ENCODE measurements at regions not wholly inside any gene's neighbourhood (a gene's known extent, or its start where the extent isn't known, plus 50 kb on each side); places are given as distances from the start of the nearest gene placed in this dataset.

DNA sequence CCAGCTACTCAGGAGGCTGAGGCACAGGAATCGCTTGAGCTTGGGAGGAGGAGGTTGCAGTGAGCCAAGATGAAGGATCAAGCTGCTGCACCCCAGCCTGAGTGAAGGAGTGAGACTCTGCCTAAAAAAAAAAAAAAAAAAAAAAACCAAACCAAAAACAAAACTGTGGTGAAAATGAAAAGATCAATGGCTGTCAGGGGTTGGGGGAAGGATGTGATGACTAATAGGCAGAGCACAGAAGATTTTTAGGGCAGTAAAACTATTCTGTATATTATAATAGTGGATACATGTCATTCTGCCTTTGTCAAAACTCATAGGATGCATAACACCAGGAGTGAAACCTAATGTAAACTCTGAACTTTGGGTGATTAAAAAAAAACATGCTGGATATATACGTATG is 69.9 kb upstream of the ELOVL6 start:
- Histone ChIP-seq H2AFZ (ENCODE audit: low read depth, low read length) (no peak overlapping the region), H3F3A (ENCODE audit: insufficient read depth, low read length, poor library complexity, severe bottlenecking) (no peaks in the 10 kb centered on the region), H4K20me1 (ENCODE audit: insufficient read depth) (no peaks in the 10 kb centered on the region), H3K4me3 (ENCODE audit: low read length) (no peak overlapping the region), H3K27ac (ENCODE audit: low read length) (no peak overlapping the region), H3K9ac (ENCODE audit: low read length) (no peak overlapping the region), H3K9me2 (ENCODE audit: insufficient read depth, low read length) (no peaks in the 10 kb centered on the region), H3K27me3 (ENCODE audit: insufficient read depth, low read depth, low read length) (no peaks in the 10 kb centered on the region), H3K79me2 (replicated peaks; ENCODE audit: insufficient read depth, low read length) (no peaks in the 10 kb centered on the region), H3K9me3 (ENCODE audit: low read length) (no peaks in the 10 kb centered on the region), H3K36me3 (ENCODE audit: insufficient read depth, low read length) (no peaks in the 10 kb centered on the region), H3K4me2 (ENCODE audit: low read length) (no peak overlapping the region)
- TF ChIP-seq TAF1 (IDR thresholded peaks at IDR 0.05; ENCODE audit: low read depth) (no peak), CTCF (IDR thresholded peaks at IDR 0.05; ENCODE audit: poor library complexity, severe bottlenecking) (no peak), SMC3 (conservative IDR thresholded peaks at IDR 0.05; ENCODE audit: poor library complexity) (no peak), MXI1 (conservative IDR thresholded peaks at IDR 0.05; ENCODE audit: poor library complexity, severe bottlenecking) (no peak)
- TF ChIP-seq, protein P1, sequence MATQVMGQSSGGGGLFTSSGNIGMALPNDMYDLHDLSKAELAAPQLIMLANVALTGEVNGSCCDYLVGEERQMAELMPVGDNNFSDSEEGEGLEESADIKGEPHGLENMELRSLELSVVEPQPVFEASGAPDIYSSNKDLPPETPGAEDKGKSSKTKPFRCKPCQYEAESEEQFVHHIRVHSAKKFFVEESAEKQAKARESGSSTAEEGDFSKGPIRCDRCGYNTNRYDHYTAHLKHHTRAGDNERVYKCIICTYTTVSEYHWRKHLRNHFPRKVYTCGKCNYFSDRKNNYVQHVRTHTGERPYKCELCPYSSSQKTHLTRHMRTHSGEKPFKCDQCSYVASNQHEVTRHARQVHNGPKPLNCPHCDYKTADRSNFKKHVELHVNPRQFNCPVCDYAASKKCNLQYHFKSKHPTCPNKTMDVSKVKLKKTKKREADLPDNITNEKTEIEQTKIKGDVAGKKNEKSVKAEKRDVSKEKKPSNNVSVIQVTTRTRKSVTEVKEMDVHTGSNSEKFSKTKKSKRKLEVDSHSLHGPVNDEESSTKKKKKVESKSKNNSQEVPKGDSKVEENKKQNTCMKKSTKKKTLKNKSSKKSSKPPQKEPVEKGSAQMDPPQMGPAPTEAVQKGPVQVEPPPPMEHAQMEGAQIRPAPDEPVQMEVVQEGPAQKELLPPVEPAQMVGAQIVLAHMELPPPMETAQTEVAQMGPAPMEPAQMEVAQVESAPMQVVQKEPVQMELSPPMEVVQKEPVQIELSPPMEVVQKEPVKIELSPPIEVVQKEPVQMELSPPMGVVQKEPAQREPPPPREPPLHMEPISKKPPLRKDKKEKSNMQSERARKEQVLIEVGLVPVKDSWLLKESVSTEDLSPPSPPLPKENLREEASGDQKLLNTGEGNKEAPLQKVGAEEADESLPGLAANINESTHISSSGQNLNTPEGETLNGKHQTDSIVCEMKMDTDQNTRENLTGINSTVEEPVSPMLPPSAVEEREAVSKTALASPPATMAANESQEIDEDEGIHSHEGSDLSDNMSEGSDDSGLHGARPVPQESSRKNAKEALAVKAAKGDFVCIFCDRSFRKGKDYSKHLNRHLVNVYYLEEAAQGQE (IDR thresholded peaks at IDR 0.05; ENCODE audit: borderline replicate concordance), result no peak

GRCh38 chr4:110266136-110266535 is 67.7 kb upstream of the ELOVL6 start:
- Histone ChIP-seq H3K79me2 (replicated peaks; ENCODE audit: insufficient read depth, low read length) (no peaks in the 10 kb centered on the region), H3K36me3 (ENCODE audit: insufficient read depth, low read length) (no peaks in the 10 kb centered on the region), H3K9ac (ENCODE audit: low read length) (no peak overlapping the region), H4K20me1 (ENCODE audit: insufficient read depth) (no peaks in the 10 kb centered on the region), H3K4me3 (ENCODE audit: low read length) (no peak overlapping the region), H3K27ac (ENCODE audit: low read length) (no peak overlapping the region), H3K4me2 (ENCODE audit: low read length) (no peak overlapping the region), H3K9me3 (ENCODE audit: low read length) (no peaks in the 10 kb centered on the region), H3K27me3 (ENCODE audit: insufficient read depth, low read depth, low read length) (no peaks in the 10 kb centered on the region), H3K9me2 (ENCODE audit: insufficient read depth, low read length) (no peaks in the 10 kb centered on the region), H2AFZ (ENCODE audit: low read depth, low read length) (no peak overlapping the region), H3F3A (ENCODE audit: insufficient read depth, low read length, poor library complexity, severe bottlenecking) (no peaks in the 10 kb centered on the region)
- TF ChIP-seq SMC3 (conservative IDR thresholded peaks at IDR 0.05; ENCODE audit: poor library complexity), result no peak
- no peak for TF ChIP-seq EP300 (conservative IDR thresholded peaks at IDR 0.05; ENCODE audit: poor library complexity, severe bottlenecking)
- TF ChIP-seq POLR2AphosphoS5 (IDR thresholded peaks at IDR 0.05), result no peak
- TF ChIP-seq EZH2 (IDR thresholded peaks at IDR 0.05; ENCODE audit: borderline replicate concordance, insufficient read depth, low read length, poor library complexity, severe bottlenecking), result no peak
- TF ChIP-seq, protein P1 (IDR thresholded peaks at IDR 0.05; ENCODE audit: borderline replicate concordance), result no peak
- TF ChIP-seq CTCF (IDR thresholded peaks at IDR 0.05; ENCODE audit: poor library complexity, severe bottlenecking), result no peak
- no peak for TF ChIP-seq MXI1 (conservative IDR thresholded peaks at IDR 0.05; ENCODE audit: poor library complexity, severe bottlenecking)
- no peak for TF ChIP-seq RAD21 (conservative IDR thresholded peaks at IDR 0.05)
- TF ChIP-seq TAF1 (IDR thresholded peaks at IDR 0.05; ENCODE audit: low read depth), result no peak

Measured in neural cell (in vitro differentiated cells).